GM18951 (cell line): ENCODE measurements at regions not wholly inside any gene's neighbourhood (a gene's known extent, or its start where the extent isn't known, plus 50 kb on each side); places are given as distances from the start of the nearest gene placed in this dataset.

Experiments
- POLR2A ChIP-seq: IDR thresholded peaks from 4 replicates; pipeline ENCODE4 v1.6.1; 2011; ENCODE audit warnings: mild to moderate bottlenecking; ENCODE audit not compliant: insufficient read length, insufficient read depth; ENCODE audit errors: extremely low read depth
- in situ Hi-C: fragments of 300-500 bp; cut with MboI; formaldehyde crosslinking; loops from one replicate; pipeline ENCODE4 v1.12.0; 2022; ENCODE audit warnings: low sequenced_read_pairs, mixed read lengths, inconsistent platforms; ENCODE audit not compliant: unreplicated experiment

- no peak for TF ChIP-seq POLR2A
Observed at GRCh38 chr10:111724121-111724520, 459.4 kb downstream of the GPAM start.

GRCh38 chr10:111725050-111725449 lies 458.5 kb downstream of the GPAM start:
- no peak for TF ChIP-seq POLR2A
- in situ Hi-C loops: no loop called here

More at GRCh38 chr10:111724121-111724520, 459.4 kb downstream of the GPAM start:
- in situ Hi-C loops: no loop called here

GRCh38 chr10:111732166-111732785 lies 451.3 kb downstream of the GPAM start:
- in situ Hi-C loops: no loop called here
- no peak for TF ChIP-seq POLR2A

- in situ Hi-C loops: no loop called here
Observed at GRCh38 chr10:111739125-111739873, 444.3 kb downstream of the GPAM start.

GRCh38 chr10:111739874-111740139 lies 443.8 kb downstream of the GPAM start:
- no peak for TF ChIP-seq POLR2A
- in situ Hi-C loops: no loop called here

More at GRCh38 chr10:111739125-111739873, 444.3 kb downstream of the GPAM start:
- TF ChIP-seq POLR2A: no peak

- no peak for TF ChIP-seq POLR2A
- in situ Hi-C loops: no loop called here
Observed at GRCh38 chr10:111745982-111746381, 437.6 kb downstream of the GPAM start.

- no peak for TF ChIP-seq POLR2A
- in situ Hi-C loops: no loop called here
Observed at GRCh38 chr10:111747751-111748150, 435.8 kb downstream of the GPAM start.

- no peak for TF ChIP-seq POLR2A
- in situ Hi-C loops: no loop called here
Observed at GRCh38 chr10:111748184-111748583, 435.4 kb downstream of the GPAM start.

GRCh38 chr10:111750165-111750849 lies 433.3 kb downstream of the GPAM start:
- in situ Hi-C loops: no loop called here
- TF ChIP-seq POLR2A: no peak

GRCh38 chr10:111756217-111757061 lies 427.1 kb downstream of the GPAM start:
- no peak for TF ChIP-seq POLR2A
- in situ Hi-C loops: no loop called here

- no peak for TF ChIP-seq POLR2A
- in situ Hi-C loops: no loop called here
Observed at GRCh38 chr10:111758593-111758992, 425.0 kb downstream of the GPAM start.

GRCh38 chr10:111762114-111762513 lies 421.5 kb downstream of the GPAM start:
- no peak for TF ChIP-seq POLR2A
- in situ Hi-C loops: no loop called here

- in situ Hi-C loops: no loop called here
- TF ChIP-seq POLR2A: no peak
Observed at GRCh38 chr10:111765216-111765615, 418.3 kb downstream of the GPAM start.
